ENCODE measurements at regions not wholly inside any gene's neighbourhood (a gene's known extent, or its start where the extent isn't known, plus 50 kb on each side); places are given as distances from the start of the nearest gene placed in this dataset.
A peak's percentile ranks its signal among the peaks of the same experiment; 100 is the strongest.

- DNase-seq (ENCODE audit: low read depth): peak; percentile 98
Observed at GRCh38 chr12:76611533-76611932, 52.0 kb upstream of the OSBPL8 start.

- DNase-seq (ENCODE audit: low read depth): no peak
Observed at GRCh38 chr12:76614364-76614763, 54.8 kb upstream of the OSBPL8 start.

- no peak for DNase-seq (ENCODE audit: low read depth)
Observed at GRCh38 chr12:76618031-76618430, 58.5 kb upstream of the OSBPL8 start.

- peak; percentile 41 for DNase-seq (ENCODE audit: low read depth)
Observed at GRCh38 chr12:76621582-76622024, 62.0 kb upstream of the OSBPL8 start.

- no peak for DNase-seq (ENCODE audit: low read depth)
Observed at GRCh38 chr12:76622351-76622750, 62.8 kb upstream of the OSBPL8 start.

GRCh38 chr12:76622915-76623314 lies 63.3 kb upstream of the OSBPL8 start:
- DNase-seq (ENCODE audit: low read depth): no peak

GRCh38 chr12:76623931-76624330 lies 64.4 kb upstream of the OSBPL8 start:
- peak; percentile 41 for DNase-seq (ENCODE audit: low read depth)

- DNase-seq (ENCODE audit: low read depth): no peak
Observed at GRCh38 chr12:76627346-76628135, 68.0 kb upstream of the OSBPL8 start.

GRCh38 chr12:76628745-76629144 lies 69.2 kb upstream of the OSBPL8 start:
- DNase-seq (ENCODE audit: low read depth): no peak

- no peak for DNase-seq (ENCODE audit: low read depth)
Observed at GRCh38 chr12:76631741-76632140, 72.2 kb upstream of the OSBPL8 start.

- no peak for DNase-seq (ENCODE audit: low read depth)
Observed at GRCh38 chr12:76633415-76633814, 73.8 kb upstream of the OSBPL8 start.

- no peak for DNase-seq (ENCODE audit: low read depth)
Observed at GRCh38 chr12:76634133-76634532, 74.6 kb upstream of the OSBPL8 start.

- DNase-seq (ENCODE audit: low read depth): no peak
Observed at GRCh38 chr12:76636121-76636692, 76.6 kb upstream of the OSBPL8 start.

GRCh38 chr12:76637807-76638206 lies 78.2 kb upstream of the OSBPL8 start:
- peak; percentile 21 for DNase-seq (ENCODE audit: low read depth)

- no peak for DNase-seq (ENCODE audit: low read depth)
Observed at GRCh38 chr12:76639646-76640045, 80.1 kb upstream of the OSBPL8 start.

- no peak for DNase-seq (ENCODE audit: low read depth)
Observed at GRCh38 chr12:76641073-76641472, 81.5 kb upstream of the OSBPL8 start.

GRCh38 chr12:76641961-76642360 lies 82.4 kb upstream of the OSBPL8 start:
- DNase-seq (ENCODE audit: low read depth): no peak

- DNase-seq (ENCODE audit: low read depth): no peak
Observed at GRCh38 chr12:76643438-76643837, 83.9 kb upstream of the OSBPL8 start.

GRCh38 chr12:76644950-76645349 lies 85.4 kb upstream of the OSBPL8 start:
- DNase-seq (ENCODE audit: low read depth): no peak

GRCh38 chr12:76645934-76646333 lies 86.4 kb upstream of the OSBPL8 start:
- no peak for DNase-seq (ENCODE audit: low read depth)

GRCh38 chr12:76646366-76646765 lies 86.8 kb upstream of the OSBPL8 start:
- DNase-seq (ENCODE audit: low read depth): no peak

GRCh38 chr12:76649099-76649498 lies 89.5 kb upstream of the OSBPL8 start:
- no peak for DNase-seq (ENCODE audit: low read depth)

GRCh38 chr12:76652402-76652801 lies 92.8 kb upstream of the OSBPL8 start:
- DNase-seq (ENCODE audit: low read depth): no peak

GRCh38 chr12:76653342-76653741 lies 93.8 kb upstream of the OSBPL8 start:
- DNase-seq (ENCODE audit: low read depth): no peak
